SH-SY5Y (cell line): ENCODE measurements at regions not wholly inside any gene's neighbourhood (a gene's known extent, or its start where the extent isn't known, plus 50 kb on each side); places are given as distances from the start of the nearest gene placed in this dataset.

Experiments used
- GATA2 ChIP-seq: IDR thresholded peaks from 2 replicates; pipeline ENCODE4 v1.6.1; 2011; ENCODE audit warnings: mild to moderate bottlenecking, low read depth, low read length
- GATA3 ChIP-seq: IDR thresholded peaks from 2 replicates; pipeline ENCODE4 v1.6.1; 2011; ENCODE audit warnings: low read depth, mild to moderate bottlenecking, low read length, moderate library complexity

DNA sequence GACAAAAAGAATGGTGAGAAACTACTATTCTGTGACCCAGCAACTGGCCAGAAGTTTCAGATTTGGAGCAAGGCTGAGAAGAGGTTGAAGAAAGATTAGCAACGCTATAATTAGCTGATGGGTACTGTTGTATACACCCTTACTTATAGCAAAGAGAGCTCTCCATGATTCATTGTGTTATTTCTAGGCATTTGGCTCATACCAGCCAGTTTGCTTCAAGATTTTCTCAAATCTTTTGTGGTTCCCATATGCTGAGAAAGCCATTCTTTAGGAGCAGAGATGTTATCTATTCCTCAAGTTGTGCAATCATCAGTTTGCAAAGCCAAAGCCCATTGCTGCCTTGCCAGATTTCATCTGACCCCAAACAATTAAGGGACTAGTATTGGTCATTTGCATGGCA lies 179.4 kb downstream of the ETS1 start:
- TF ChIP-seq GATA2 = no peak
- no peak for TF ChIP-seq GATA3

DNA sequence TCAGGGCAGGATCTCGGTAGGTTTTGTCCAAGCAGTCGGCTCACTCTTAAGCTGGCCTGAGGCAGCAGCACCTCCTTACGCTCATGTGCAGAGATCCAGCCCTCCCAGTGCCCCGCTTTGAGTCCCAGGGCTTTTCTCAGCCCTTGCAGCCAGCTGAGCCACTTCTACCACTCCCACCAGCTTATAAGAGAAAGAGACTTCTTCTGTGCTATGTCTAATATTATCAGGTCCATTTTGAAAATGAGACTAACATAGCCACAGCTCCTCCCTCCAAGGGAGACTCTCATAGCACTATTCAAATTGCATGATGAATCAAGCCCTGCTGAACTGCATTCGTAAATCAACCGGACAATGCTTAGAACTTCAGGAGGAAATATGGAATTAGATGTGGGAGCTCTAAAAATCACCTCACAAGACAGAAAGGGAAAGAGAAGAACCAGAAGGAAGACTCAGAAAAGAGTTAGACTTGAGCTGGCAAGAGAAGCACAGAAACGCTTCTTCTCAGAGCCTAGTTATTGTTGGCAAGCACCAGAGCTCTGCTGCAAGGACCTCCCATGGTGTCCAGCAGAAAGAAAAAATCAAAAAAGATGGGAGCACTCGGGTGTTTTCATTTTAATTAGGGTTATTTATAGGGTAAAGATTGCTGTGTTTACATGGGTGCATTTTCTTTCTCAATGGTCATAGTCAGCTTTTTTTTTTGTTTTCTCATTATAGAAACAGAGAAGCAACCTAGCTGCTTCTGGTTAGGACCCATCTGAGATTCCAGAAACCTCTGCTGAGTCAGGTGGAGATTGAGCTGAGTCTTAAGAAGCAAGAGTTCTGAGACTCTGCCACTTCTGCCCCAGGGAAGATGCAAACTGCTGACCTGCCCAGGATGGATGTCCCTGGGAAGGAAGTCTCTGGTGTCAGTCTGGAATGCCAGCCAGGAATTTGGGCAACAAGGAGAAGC lies 181.4 kb downstream of the ETS1 start:
- no peak for TF ChIP-seq GATA3
- TF ChIP-seq GATA2 = no peak

DNA sequence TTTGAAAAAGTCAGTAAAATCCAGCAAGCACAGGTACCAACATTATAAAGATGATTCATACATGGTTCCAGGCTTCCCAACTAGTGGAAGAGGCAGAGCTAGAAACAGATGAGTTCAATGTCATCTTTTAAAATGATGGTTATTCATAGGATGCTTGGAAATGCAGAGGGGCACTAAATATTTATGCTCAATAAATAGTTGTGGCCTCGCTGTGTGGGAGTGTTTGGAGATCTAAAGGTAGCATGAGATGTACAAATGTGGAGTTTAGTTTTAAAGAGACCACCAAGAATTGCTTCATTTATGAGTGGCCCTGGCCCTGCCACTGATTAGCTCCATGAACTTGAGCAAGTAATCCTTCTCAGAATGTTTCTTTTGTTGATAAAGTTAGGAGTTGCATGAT lies 182.2 kb downstream of the ETS1 start:
- TF ChIP-seq GATA2 (no peak), GATA3 (no peak)

DNA sequence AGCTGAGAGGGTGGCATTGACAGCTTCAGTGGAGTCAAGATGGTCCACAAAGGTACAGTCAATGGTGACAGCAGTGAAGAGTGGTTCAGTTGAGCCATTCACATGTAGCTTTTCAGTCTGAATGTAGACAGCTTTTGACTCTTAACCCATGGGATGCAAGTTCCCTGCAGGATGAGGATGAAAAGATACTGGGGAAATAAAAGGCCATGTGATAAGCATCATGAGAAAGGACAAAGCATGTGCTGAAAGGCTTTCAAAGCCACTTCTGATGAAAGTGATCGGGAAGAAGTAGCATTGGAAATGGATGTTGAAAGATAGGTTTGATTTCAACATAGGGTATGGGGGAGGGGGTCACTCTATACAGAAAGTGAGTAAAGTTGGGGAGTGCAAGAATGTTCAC lies 182.9 kb downstream of the ETS1 start:
- TF ChIP-seq GATA3 = no peak
- TF ChIP-seq GATA2 = no peak

- TF ChIP-seq GATA2 = peak; percentile 78
- TF ChIP-seq GATA3 = peak; percentile 85
These were observed 186.8 kb downstream of the ETS1 start for GRCh38 chr11:128400382-128401203.

- TF ChIP-seq GATA3 = no peak
- TF ChIP-seq GATA2 = no peak
These were observed 187.9 kb downstream of the ETS1 start for GRCh38 chr11:128399251-128400121.

DNA sequence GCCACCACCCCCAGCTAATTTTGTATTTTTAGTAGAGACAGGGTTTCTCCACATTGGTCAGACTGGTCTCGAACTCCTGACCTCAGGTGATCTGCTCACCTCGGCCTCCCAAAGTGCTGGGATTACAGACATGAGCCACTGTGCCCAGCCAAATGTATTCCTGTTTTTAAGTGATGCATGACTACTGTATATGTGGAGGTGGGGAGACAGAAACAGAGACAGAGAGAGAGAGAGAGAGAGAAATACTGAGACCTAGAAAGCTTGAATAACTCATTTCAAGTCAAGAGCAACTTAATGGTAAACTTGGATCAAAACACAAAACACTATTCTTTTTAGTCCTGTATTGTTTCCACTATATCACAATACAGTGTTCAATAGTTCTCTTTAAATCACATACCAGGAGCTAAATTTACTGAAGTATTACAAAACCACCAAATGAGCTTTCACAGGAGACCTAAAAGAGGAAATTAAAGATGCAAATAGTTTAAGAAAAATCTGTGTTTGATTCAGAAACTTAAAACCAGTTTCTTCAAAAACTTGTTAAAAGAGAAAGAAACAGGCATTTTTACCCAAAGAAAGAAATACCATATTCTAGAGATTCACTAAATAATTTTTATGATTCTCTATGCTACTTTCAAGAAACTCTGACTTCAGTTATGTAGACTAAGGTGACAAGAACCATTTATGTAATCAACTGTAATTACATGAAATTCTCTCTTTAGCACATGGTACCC lies 188.7 kb downstream of the ETS1 start:
- TF ChIP-seq GATA2 = no peak
- no peak for TF ChIP-seq GATA3

DNA sequence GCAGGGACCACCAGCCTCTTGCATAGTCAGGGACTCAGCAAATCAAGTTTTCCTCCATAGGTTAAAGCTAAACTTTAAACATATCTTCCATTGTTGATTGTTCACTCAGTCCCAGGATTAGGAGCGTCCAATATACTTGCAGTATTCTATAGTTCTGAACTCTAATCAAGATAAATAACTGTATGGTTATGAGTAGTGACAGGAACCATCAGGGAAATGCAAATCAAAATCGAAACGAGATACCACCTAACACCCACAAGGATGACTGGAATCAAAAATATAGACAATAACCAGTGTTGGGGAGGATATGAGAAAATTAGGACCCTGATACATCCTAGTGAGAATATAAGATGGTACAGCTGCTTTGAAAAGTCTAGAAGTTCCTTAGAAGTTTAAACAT lies 190.0 kb downstream of the ETS1 start:
- TF ChIP-seq GATA2 = no peak
- TF ChIP-seq GATA3 = no peak

DNA sequence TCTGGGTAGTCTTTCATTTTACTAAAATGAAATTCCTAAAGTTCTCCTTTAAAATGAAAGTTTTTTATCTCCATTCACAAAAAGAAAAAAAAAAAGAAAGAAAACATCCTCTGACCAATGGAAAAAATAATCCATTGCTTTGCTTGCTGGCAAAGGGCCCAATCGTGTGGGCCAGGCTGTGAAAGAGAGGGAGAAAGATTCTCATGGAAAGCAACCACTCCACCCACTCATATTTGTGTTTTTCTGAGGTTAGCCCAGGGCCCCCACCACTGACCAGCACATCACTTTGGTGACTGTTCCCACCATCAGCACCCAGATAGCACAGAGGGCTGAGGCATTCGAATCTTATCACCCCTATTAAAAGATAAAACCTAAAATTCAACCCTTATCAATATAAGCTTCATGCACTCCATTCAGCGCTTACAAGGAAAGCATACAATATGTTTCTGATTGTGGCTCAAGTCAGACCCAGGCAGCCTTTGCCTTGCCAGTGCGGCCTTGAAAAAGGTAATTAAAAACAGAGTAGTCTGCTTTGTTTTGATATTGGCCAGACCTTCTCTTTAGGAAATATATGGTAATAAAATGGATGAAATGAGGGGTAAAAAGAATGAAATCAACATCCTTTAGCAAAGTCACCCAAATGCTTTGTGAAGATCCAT lies 192.8 kb downstream of the ETS1 start:
- TF ChIP-seq GATA3 (peak; percentile 84), GATA2 (peak; percentile 92)

GRCh38 chr11:128392259-128392658 lies 195.1 kb downstream of the ETS1 start:
- no peak for TF ChIP-seq GATA2

DNA sequence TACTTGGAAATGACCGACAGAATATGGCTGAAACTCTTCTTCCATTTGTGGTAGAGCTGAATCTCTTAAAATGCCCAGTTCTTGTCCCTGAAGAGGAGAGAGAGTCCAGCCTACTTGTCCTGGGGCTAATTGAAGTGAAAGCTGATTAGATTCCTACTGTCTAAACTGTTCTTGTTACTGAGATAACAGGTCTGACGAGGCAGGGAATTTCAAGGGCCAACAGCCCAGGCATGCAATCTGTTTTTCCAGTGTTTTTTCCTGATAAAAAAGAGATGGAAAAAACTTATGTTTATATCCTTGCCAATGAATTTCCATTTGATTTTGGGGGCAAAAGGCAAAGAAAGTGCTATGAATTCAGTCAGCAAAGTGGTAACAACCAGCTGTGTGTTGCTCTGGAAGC lies 195.5 kb downstream of the ETS1 start:
- TF ChIP-seq GATA3 (peak; percentile 79), GATA2 (peak; percentile 87)

GRCh38 chr11:128390246-128390645 lies 197.1 kb downstream of the ETS1 start:
- TF ChIP-seq GATA3 = no peak
- no peak for TF ChIP-seq GATA2
